ENCODE measurements at regions not wholly inside any gene's neighbourhood (a gene's known extent, or its start where the extent isn't known, plus 50 kb on each side); places are given as distances from the start of the nearest gene placed in this dataset.

DNA sequence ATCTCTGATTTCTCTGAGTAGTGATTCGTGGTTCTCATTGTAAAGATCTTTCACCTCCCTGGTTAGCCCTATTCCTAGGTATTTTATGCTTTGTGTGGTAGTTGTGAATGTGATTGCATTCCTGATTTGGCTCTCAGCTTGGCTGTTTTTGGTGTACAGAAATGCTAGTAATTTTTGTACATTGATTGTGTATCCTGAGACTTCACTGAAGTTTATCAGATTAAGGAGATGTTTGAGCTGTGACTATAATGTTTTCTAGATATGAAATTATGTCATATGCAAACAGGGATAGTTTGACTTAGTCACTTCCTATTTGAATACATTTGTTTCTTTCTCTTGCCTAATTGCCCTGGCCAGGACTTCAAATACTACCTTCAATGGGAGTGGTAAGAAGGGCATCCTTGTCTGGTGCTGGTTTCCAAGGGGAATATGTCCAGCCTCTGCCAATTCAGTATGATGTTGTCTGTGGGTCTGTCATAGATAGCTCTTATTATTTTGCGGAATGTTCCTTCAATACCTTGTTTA lies 251.9 kb upstream of the ZNF804A start:
- Mint-ChIP-seq H3K9me3 (peaks cover 5 to 17% (median 16%) of the 10 kb centered on the region in 3 donors), H3K27ac (no peak overlapping the region), H3K36me3 (no peaks in the 10 kb centered on the region), H3K27me3 (no peaks in the 10 kb centered on the region), H3K4me3 (no peak overlapping the region), H3K4me1 (no peaks in the 10 kb centered on the region)
- no peak overlapping the region for H3K27ac ChIP-seq (ENCODE audit: low read length)
- ChIA-PET POLR2A (no interaction called here), CTCF (no interaction called here)
- WGBS (ENCODE audit: insufficient coverage) = no CpG with 5 or more reads among the region's 2 CpGs
- H3K4me3 ChIP-seq (ENCODE audit: control insufficient read depth in 1 of 2, extremely low read depth in 1 of 2, low read length in 1 of 2) = no peak overlapping the region
- DNase-seq (no peak), ATAC-seq (replicated peaks in 1 of 4) (no peak)
- no peaks in the 10 kb centered on the region for H3K36me3 ChIP-seq (ENCODE audit: control insufficient read depth in 2 of 2, extremely low read depth in 1 of 2, insufficient read depth in 1 of 2, low read length in 1 of 2)
- no peaks in the 10 kb centered on the region for H3K9me3 ChIP-seq
- no peaks in the 10 kb centered on the region for H3K4me1 ChIP-seq (ENCODE audit: control insufficient read depth in 1 of 2, extremely low read depth in 1 of 2, insufficient read depth in 2 of 2, low read length in 2 of 2)
- no peaks in the 10 kb centered on the region for H3K27me3 ChIP-seq (replicated peaks in 1 of 2; ENCODE audit: control insufficient read depth in 2 of 2, extremely low read depth in 1 of 2, insufficient read depth in 2 of 2, low read length in 1 of 2)

DNA sequence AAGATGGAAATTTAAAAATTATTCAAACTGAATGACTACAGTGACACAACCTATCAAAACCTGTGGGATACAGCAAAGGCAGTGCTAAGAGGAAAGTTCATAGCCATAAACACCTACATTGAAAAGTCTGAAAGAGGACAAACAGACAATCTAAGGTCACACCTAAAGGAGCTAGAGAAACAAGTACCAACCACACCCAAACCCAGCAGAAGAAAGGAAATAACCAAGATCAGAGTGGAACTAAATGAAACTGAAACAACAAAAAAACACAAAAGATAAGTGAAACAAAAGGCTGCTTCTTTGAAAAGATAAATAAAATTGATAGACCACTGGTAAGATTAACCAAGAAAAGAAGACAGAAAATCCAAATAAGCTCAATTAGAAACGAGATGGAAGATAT lies 247.2 kb upstream of the ZNF804A start:
- Histone ChIP-seq H3K9me3 (no peaks in the 10 kb centered on the region), H3K4me3 (ENCODE audit: control insufficient read depth in 1 of 2, extremely low read depth in 1 of 2, low read length in 1 of 2) (no peak overlapping the region), H3K4me1 (ENCODE audit: control insufficient read depth in 1 of 2, extremely low read depth in 1 of 2, insufficient read depth in 2 of 2, low read length in 2 of 2) (no peaks in the 10 kb centered on the region), H3K27ac (ENCODE audit: low read length) (no peak overlapping the region), H3K27me3 (replicated peaks in 1 of 2; ENCODE audit: control insufficient read depth in 2 of 2, extremely low read depth in 1 of 2, insufficient read depth in 2 of 2, low read length in 1 of 2) (no peaks in the 10 kb centered on the region), H3K36me3 (ENCODE audit: control insufficient read depth in 2 of 2, extremely low read depth in 1 of 2, insufficient read depth in 1 of 2, low read length in 1 of 2) (no peaks in the 10 kb centered on the region)
- no peaks in the 10 kb centered on the region for H3K27me3 Mint-ChIP-seq
- no peak overlapping the region for H3K4me3 Mint-ChIP-seq
- H3K4me1 Mint-ChIP-seq = no peaks in the 10 kb centered on the region
- ATAC-seq (replicated peaks in 1 of 4) = no peak
- WGBS (ENCODE audit: insufficient coverage) = no CpG with 5 or more reads among the region's 1 CpG
- POLR2A ChIA-PET = no interaction called here
- no peak for DNase-seq
- CTCF ChIA-PET = no interaction called here
- H3K9me3 Mint-ChIP-seq = peaks cover 5 to 17% (median 14%) of the 10 kb centered on the region in 3 donors
- no peak overlapping the region for H3K27ac Mint-ChIP-seq
- H3K36me3 Mint-ChIP-seq = no peaks in the 10 kb centered on the region

- no peak for ATAC-seq (replicated peaks in 1 of 4)
- no peak overlapping the region for H3K27ac Mint-ChIP-seq
- CTCF ChIA-PET = no interaction called here
These were observed 241.3 kb upstream of the ZNF804A start for GRCh38 chr2:184357033-184357432.

DNA sequence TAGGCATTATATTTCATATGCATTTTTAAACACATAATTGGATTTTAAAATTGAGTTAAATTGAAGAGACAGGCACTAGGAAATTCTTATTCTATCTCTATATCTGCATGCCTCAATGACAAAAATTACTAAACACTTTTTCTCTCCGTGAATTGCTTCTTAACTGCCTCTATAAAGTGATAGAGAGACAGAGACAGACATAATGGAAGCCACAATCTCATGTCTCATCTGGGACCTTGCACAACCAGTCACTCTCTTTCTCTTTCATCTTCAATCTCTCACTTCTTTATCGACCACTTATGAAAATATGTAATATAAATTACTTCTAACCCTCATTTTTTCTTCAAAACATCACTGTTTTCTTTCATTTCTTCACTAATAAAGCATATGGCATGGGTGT lies 238.9 kb upstream of the ZNF804A start:
- H3K36me3 ChIP-seq (ENCODE audit: control insufficient read depth in 2 of 2, extremely low read depth in 1 of 2, insufficient read depth in 1 of 2, low read length in 1 of 2) = no peaks in the 10 kb centered on the region
- H3K4me1 Mint-ChIP-seq = no peaks in the 10 kb centered on the region
- H3K36me3 Mint-ChIP-seq = no peaks in the 10 kb centered on the region
- H3K4me1 ChIP-seq (ENCODE audit: control insufficient read depth in 1 of 2, extremely low read depth in 1 of 2, insufficient read depth in 2 of 2, low read length in 2 of 2) = no peaks in the 10 kb centered on the region
- H3K27ac Mint-ChIP-seq = no peak overlapping the region
- H3K27ac ChIP-seq (ENCODE audit: low read length) = no peak overlapping the region
- no peaks in the 10 kb centered on the region for H3K27me3 ChIP-seq (replicated peaks in 1 of 2; ENCODE audit: control insufficient read depth in 2 of 2, extremely low read depth in 1 of 2, insufficient read depth in 2 of 2, low read length in 1 of 2)
- ChIA-PET POLR2A (no interaction called here), CTCF (no interaction called here)
- H3K4me3 Mint-ChIP-seq = no peak overlapping the region
- no peak for DNase-seq
- no peaks in the 10 kb centered on the region for H3K27me3 Mint-ChIP-seq
- H3K9me3 Mint-ChIP-seq = peaks cover 3 to 9% (median 8%) of the 10 kb centered on the region in 3 donors
- no peaks in the 10 kb centered on the region for H3K9me3 ChIP-seq
- no peak overlapping the region for H3K4me3 ChIP-seq (ENCODE audit: control insufficient read depth in 1 of 2, extremely low read depth in 1 of 2, low read length in 1 of 2)
- no CpG with 5 or more reads among the region's 2 CpGs for WGBS (ENCODE audit: insufficient coverage)
- no peak for ATAC-seq (replicated peaks in 1 of 4)

More at GRCh38 chr2:184357033-184357432, 241.3 kb upstream of the ZNF804A start:
- Histone ChIP-seq H3K4me3 (ENCODE audit: control insufficient read depth in 1 of 2, extremely low read depth in 1 of 2, low read length in 1 of 2) (no peak overlapping the region), H3K36me3 (ENCODE audit: control insufficient read depth in 2 of 2, extremely low read depth in 1 of 2, insufficient read depth in 1 of 2, low read length in 1 of 2) (no peaks in the 10 kb centered on the region), H3K27ac (ENCODE audit: low read length) (no peak overlapping the region), H3K4me1 (ENCODE audit: control insufficient read depth in 1 of 2, extremely low read depth in 1 of 2, insufficient read depth in 2 of 2, low read length in 2 of 2) (no peaks in the 10 kb centered on the region), H3K27me3 (replicated peaks in 1 of 2; ENCODE audit: control insufficient read depth in 2 of 2, extremely low read depth in 1 of 2, insufficient read depth in 2 of 2, low read length in 1 of 2) (no peaks in the 10 kb centered on the region), H3K9me3 (no peaks in the 10 kb centered on the region)
- H3K36me3 Mint-ChIP-seq = no peaks in the 10 kb centered on the region
- DNase-seq = no peak
- WGBS (ENCODE audit: insufficient coverage) = 55% methylated on average over 3 of the region's 3 CpGs
- H3K4me1 Mint-ChIP-seq = no peaks in the 10 kb centered on the region
- no peaks in the 10 kb centered on the region for H3K27me3 Mint-ChIP-seq
- POLR2A ChIA-PET = no interaction called here
- H3K4me3 Mint-ChIP-seq = no peak overlapping the region
- peaks cover 3 to 9% (median 4%) of the 10 kb centered on the region in 3 donors for H3K9me3 Mint-ChIP-seq

GRCh38 chr2:184363213-184363612 lies 235.1 kb upstream of the ZNF804A start:
- Histone ChIP-seq H3K9me3 (no peaks in the 10 kb centered on the region), H3K27me3 (replicated peaks in 1 of 2; ENCODE audit: control insufficient read depth in 2 of 2, extremely low read depth in 1 of 2, insufficient read depth in 2 of 2, low read length in 1 of 2) (no peaks in the 10 kb centered on the region), H3K4me1 (ENCODE audit: control insufficient read depth in 1 of 2, extremely low read depth in 1 of 2, insufficient read depth in 2 of 2, low read length in 2 of 2) (no peaks in the 10 kb centered on the region), H3K36me3 (ENCODE audit: control insufficient read depth in 2 of 2, extremely low read depth in 1 of 2, insufficient read depth in 1 of 2, low read length in 1 of 2) (no peaks in the 10 kb centered on the region), H3K4me3 (ENCODE audit: control insufficient read depth in 1 of 2, extremely low read depth in 1 of 2, low read length in 1 of 2) (no peak overlapping the region), H3K27ac (ENCODE audit: low read length) (no peak overlapping the region)
- Mint-ChIP-seq H3K4me3 (no peak overlapping the region), H3K36me3 (no peaks in the 10 kb centered on the region), H3K27ac (no peak overlapping the region), H3K4me1 (no peaks in the 10 kb centered on the region), H3K27me3 (no peaks in the 10 kb centered on the region), H3K9me3 (peaks cover 0 to 8% (median 3%) of the 10 kb centered on the region in 3 donors)
- no peak for ATAC-seq (replicated peaks in 1 of 4)
- CTCF ChIA-PET = no interaction called here
- WGBS (ENCODE audit: insufficient coverage) = 67% methylated on average over 2 of the region's 5 CpGs
- DNase-seq = no peak
- POLR2A ChIA-PET = no interaction called here

- H3K4me1 ChIP-seq (ENCODE audit: control insufficient read depth in 1 of 2, extremely low read depth in 1 of 2, insufficient read depth in 2 of 2, low read length in 2 of 2) = no peaks in the 10 kb centered on the region
These were observed 231.1 kb upstream of the ZNF804A start for GRCh38 chr2:184367211-184367610.

DNA sequence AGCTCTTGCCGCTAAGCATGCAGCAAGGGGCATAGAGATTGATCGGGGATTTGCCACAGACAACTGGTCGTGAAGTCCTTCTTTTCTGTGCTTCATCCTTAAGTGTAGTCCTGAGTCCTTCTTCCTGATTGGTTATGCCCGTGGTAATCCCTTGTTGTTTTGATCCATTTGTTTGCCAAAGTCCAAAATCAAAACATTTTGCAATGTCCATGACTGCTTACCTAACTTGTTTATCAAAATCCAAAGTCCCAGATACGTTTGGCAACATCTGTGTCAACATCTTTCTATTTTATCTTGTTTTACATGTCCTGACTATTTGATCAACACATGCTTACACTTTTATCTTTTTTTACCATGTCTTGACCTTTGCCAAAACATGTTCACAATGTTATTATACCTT lies 229.0 kb upstream of the ZNF804A start:
- ChIA-PET POLR2A (no interaction called here), CTCF (no interaction called here)
- Mint-ChIP-seq H3K27ac (no peak overlapping the region), H3K4me3 (no peak overlapping the region), H3K36me3 (no peaks in the 10 kb centered on the region), H3K9me3 (peaks cover 0 to 10% (median 5%) of the 10 kb centered on the region in 3 donors), H3K4me1 (no peaks in the 10 kb centered on the region), H3K27me3 (no peaks in the 10 kb centered on the region)
- no peaks in the 10 kb centered on the region for H3K9me3 ChIP-seq
- no peak for ATAC-seq (replicated peaks in 1 of 4)
- no peaks in the 10 kb centered on the region for H3K4me1 ChIP-seq (ENCODE audit: control insufficient read depth in 1 of 2, extremely low read depth in 1 of 2, insufficient read depth in 2 of 2, low read length in 2 of 2)
- no peaks in the 10 kb centered on the region for H3K36me3 ChIP-seq (ENCODE audit: control insufficient read depth in 2 of 2, extremely low read depth in 1 of 2, insufficient read depth in 1 of 2, low read length in 1 of 2)
- H3K4me3 ChIP-seq (ENCODE audit: control insufficient read depth in 1 of 2, extremely low read depth in 1 of 2, low read length in 1 of 2) = no peak overlapping the region
- 54% methylated on average over 5 of the region's 5 CpGs for WGBS (ENCODE audit: insufficient coverage)
- no peaks in the 10 kb centered on the region for H3K27me3 ChIP-seq (replicated peaks in 1 of 2; ENCODE audit: control insufficient read depth in 2 of 2, extremely low read depth in 1 of 2, insufficient read depth in 2 of 2, low read length in 1 of 2)
- DNase-seq = no peak
- H3K27ac ChIP-seq (ENCODE audit: low read length) = no peak overlapping the region

More at GRCh38 chr2:184367211-184367610, 231.1 kb upstream of the ZNF804A start:
- H3K9me3 ChIP-seq = no peaks in the 10 kb centered on the region
- no peaks in the 10 kb centered on the region for H3K4me1 Mint-ChIP-seq
- ChIA-PET CTCF (no interaction called here), POLR2A (no interaction called here)
- H3K36me3 ChIP-seq (ENCODE audit: control insufficient read depth in 2 of 2, extremely low read depth in 1 of 2, insufficient read depth in 1 of 2, low read length in 1 of 2) = no peaks in the 10 kb centered on the region
- H3K4me3 Mint-ChIP-seq = no peak overlapping the region
- no peak overlapping the region for H3K27ac Mint-ChIP-seq
- H3K27me3 ChIP-seq (replicated peaks in 1 of 2; ENCODE audit: control insufficient read depth in 2 of 2, extremely low read depth in 1 of 2, insufficient read depth in 2 of 2, low read length in 1 of 2) = no peaks in the 10 kb centered on the region
- H3K9me3 Mint-ChIP-seq = peaks cover 0 to 12% (median 0%) of the 10 kb centered on the region in 3 donors
- H3K27me3 Mint-ChIP-seq = no peaks in the 10 kb centered on the region
- no CpG with 5 or more reads among the region's 4 CpGs for WGBS (ENCODE audit: insufficient coverage)
- no peaks in the 10 kb centered on the region for H3K36me3 Mint-ChIP-seq
- H3K4me3 ChIP-seq (ENCODE audit: control insufficient read depth in 1 of 2, extremely low read depth in 1 of 2, low read length in 1 of 2) = no peak overlapping the region
- ATAC-seq (replicated peaks in 1 of 4) = no peak
- no peak overlapping the region for H3K27ac ChIP-seq (ENCODE audit: low read length)
- no peak for DNase-seq
